Lower leg skin (tissue), 4 donors: ENCODE measurements at regions not wholly inside any gene's neighbourhood (a gene's known extent, or its start where the extent isn't known, plus 50 kb on each side); places are given as distances from the start of the nearest gene placed in this dataset.

Source experiments
- DNase-seq, 2 donors: peaks; one replicate each; pipeline ENCODE4 v3.0.0-alpha.2; 2019; ENCODE audit warnings: low spot score in 2 of 2
- H3K4me3 ChIP-seq: fragments of 200-600 bp; sonication (generic); 2 replicates; pipeline ENCODE4 v1.5.1; 2017; ENCODE audit warnings: mild to moderate bottlenecking, low read depth; ENCODE audit not compliant: poor library complexity, severe bottlenecking
- POLR2A ChIP-seq, 2 donors: fragments of 450-650 bp; IDR thresholded peaks; one replicate each; pipeline ENCODE4 v1.6.1; 2016 to 2017; ENCODE audit warnings: antibody characterized with exemption in 2 of 2, mild to moderate bottlenecking in 1 of 2, moderate library complexity in 1 of 2
- WGBS, 2 donors: methylation state at CpG; one replicate each; pipeline ENCODE4 v1.1.5; 2018; 5-methylcytosine and 5-hydroxymethylcytosine counted together
- intact Hi-C: fragments of 100-400 bp; cut with DNase I; formaldehyde crosslinking; loops from one replicate; pipeline ENCODE4 v1.15.0; 2023; ENCODE audit warnings: low total_unique reads
- TF ChIP-seq, protein P1 (sequence below), 3 donors: fragments of 450-650 bp; IDR thresholded peaks; one replicate each; pipeline ENCODE4 v1.5.1; 2016; ENCODE audit warnings: antibody characterized with exemption in 3 of 3, mild to moderate bottlenecking in 3 of 3, moderate library complexity in 2 of 3

DNA sequence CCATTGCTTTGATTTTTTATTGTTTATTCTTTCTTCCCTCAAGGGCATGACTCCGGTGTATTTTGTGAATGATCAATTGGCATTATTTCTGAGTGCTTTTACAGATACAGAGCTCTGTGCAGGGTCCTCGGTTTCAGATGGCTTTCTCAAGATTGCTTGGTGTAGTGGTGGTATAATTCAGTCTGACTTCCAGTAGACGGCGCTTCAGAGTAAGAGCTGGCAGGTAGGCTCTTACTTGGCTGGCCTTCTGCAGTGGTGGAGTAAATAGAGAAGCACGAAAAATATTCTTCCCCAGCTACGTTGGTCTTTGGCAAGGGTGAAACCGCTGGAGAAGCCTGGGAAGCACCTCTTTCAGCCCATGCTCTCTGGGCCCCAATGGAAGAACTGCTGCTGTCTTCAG, 723.0 kb upstream of the BCHE start:
- intact Hi-C loops: no loop called here
- H3K4me3 ChIP-seq: no peak overlapping the region
- TF ChIP-seq, protein P1, sequence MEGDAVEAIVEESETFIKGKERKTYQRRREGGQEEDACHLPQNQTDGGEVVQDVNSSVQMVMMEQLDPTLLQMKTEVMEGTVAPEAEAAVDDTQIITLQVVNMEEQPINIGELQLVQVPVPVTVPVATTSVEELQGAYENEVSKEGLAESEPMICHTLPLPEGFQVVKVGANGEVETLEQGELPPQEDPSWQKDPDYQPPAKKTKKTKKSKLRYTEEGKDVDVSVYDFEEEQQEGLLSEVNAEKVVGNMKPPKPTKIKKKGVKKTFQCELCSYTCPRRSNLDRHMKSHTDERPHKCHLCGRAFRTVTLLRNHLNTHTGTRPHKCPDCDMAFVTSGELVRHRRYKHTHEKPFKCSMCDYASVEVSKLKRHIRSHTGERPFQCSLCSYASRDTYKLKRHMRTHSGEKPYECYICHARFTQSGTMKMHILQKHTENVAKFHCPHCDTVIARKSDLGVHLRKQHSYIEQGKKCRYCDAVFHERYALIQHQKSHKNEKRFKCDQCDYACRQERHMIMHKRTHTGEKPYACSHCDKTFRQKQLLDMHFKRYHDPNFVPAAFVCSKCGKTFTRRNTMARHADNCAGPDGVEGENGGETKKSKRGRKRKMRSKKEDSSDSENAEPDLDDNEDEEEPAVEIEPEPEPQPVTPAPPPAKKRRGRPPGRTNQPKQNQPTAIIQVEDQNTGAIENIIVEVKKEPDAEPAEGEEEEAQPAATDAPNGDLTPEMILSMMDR (IDR thresholded peaks at IDR 0.05): no peak
- no peak for TF ChIP-seq POLR2A (IDR thresholded peaks at IDR 0.05)
- WGBS, 2 donors: 75 to 78% methylated on average over 7 of the region's 7 CpGs
- no peak for DNase-seq

DNA sequence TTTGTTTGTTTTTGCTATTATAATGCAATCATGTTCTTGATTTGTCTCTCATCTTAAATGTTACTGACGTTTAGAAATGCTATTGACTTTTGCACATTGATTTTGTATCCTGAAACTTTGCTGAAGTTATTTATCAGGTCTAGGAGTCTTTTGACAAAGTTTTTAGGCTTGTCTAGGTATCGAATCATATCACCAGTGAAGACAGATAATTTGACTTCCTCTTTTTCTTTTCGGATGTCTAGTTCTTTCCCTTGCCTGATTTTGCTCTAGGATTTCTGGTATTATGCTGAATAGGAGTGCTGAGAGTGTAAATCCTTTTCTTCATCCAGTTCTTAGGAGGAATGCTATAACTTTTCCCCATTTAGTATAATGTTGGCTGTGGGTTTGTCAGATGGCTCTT, 719.7 kb upstream of the BCHE start:
- TF ChIP-seq, protein P1 (IDR thresholded peaks at IDR 0.05): no peak
- no peak for TF ChIP-seq POLR2A (IDR thresholded peaks at IDR 0.05)
- DNase-seq: no peak
- no peak overlapping the region for H3K4me3 ChIP-seq
- 76 to 80% methylated on average over 3 of the region's 3 CpGs for WGBS, 2 donors
- intact Hi-C loops: no loop called here

DNA sequence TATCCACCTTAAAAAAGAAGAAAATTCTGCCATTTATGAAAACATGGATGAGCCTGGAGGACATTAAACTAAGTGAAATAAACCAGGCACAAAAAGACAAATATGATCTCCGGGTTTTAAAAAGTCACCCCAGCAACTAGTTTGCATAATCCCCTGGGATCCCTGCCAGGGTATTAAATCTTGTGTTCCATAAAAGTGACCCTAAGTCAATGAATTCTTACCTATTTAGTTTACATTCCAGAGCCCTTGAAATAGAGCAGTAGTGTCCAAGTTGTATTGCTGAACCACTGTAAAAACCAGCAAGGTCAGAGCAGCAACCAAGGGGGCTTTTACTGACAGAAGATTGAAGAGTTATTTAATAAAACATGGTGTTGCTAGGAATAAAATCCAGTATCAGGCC, 716.8 kb upstream of the BCHE start:
- H3K4me3 ChIP-seq: no peak overlapping the region
- 27% methylated on average over 1 of the region's 1 CpG for WGBS, 2 donors
- no peak for DNase-seq
- intact Hi-C loops: no loop called here
- TF ChIP-seq POLR2A (IDR thresholded peaks at IDR 0.05): no peak
- TF ChIP-seq, protein P1 (IDR thresholded peaks at IDR 0.05): no peak

DNA sequence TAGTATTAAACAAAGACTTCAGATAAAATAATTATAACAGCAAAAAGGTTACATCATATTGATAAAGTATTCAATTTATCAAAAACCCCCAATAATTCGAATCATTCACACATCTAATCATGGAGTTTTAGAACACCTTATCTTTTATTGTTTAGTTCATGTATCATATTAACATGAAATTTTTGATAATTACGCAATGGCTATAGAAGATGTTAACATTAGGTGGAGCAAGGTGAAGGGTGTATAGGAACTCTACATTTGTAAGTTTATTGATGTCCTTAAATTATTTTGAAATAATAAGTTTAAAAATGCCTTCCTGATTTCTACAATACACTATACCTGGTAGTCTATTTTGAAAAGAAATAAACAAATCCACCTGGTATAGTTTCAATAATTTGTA, 696.5 kb upstream of the BCHE start:
- DNase-seq: no peak
- 81 to 93% methylated on average over 2 of the region's 2 CpGs for WGBS, 2 donors
- no peak for TF ChIP-seq POLR2A (IDR thresholded peaks at IDR 0.05)
- TF ChIP-seq, protein P1 (IDR thresholded peaks at IDR 0.05): no peak
- no peak overlapping the region for H3K4me3 ChIP-seq
- intact Hi-C loops: no loop called here

DNA sequence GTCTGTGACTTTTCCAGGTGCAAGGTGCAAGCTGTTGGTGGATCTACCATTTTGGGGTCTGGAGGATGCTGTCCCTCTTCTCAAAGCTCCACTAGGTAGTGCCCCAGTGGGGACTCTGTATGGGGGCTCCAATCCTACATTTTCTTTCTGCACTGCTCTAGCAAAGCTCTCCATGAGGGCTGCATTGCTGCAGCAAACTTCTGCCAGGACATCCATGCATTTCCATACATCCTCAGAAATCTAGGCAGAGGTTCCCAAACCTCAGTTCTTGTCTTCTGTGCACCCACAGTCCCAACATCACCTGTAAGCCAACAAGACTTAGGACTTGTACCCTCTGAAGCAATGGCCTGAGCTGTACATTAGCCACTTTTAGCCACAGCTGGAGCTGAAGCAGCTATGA, 694.5 kb upstream of the BCHE start:
- intact Hi-C loops: no loop called here
- TF ChIP-seq, protein P1 (IDR thresholded peaks at IDR 0.05): no peak
- TF ChIP-seq POLR2A (IDR thresholded peaks at IDR 0.05): no peak
- H3K4me3 ChIP-seq: no peak overlapping the region
- DNase-seq: no peak

DNA sequence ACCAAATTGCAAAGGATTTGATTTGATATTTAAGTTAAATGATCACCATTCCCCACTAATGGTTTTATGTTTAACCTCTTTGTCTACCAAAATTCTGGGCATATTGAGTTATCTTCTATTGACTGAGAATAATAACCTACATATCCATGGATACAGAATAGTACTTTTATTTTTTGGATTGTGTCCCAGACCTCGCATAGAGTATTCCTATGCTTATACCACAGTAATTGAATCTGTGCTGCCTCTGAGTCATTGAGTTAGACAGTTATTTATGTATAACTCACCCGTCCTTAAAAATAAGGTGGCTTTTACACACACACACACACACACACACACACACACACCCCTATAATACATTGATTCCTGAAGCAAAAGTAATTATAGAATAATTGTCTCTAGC, 690.1 kb upstream of the BCHE start:
- 16 to 19% methylated on average over 2 of the region's 2 CpGs for WGBS, 2 donors
- DNase-seq: no peak
- intact Hi-C loops: no loop called here
- TF ChIP-seq, protein P1 (IDR thresholded peaks at IDR 0.05): no peak
- no peak for TF ChIP-seq POLR2A (IDR thresholded peaks at IDR 0.05)
- H3K4me3 ChIP-seq: no peak overlapping the region
